Sigmoid colon (tissue), 6 donors: ENCODE measurements at regions not wholly inside any gene's neighbourhood (a gene's known extent, or its start where the extent isn't known, plus 50 kb on each side); places are given as distances from the start of the nearest gene placed in this dataset.

Source experiments
- DNase-seq: peaks from one replicate; pipeline ENCODE4 v3.0.0-alpha.2; 2019
- H3K27ac ChIP-seq, 4 donors: fragments of 200-600 bp; sonication (generic); one replicate each; pipeline ENCODE4 v1.5.1; 2016 to 2019; ENCODE audit warnings: mild to moderate bottlenecking in 1 of 4
- H3K27me3 ChIP-seq, 3 donors: fragments of 200-600 bp; sonication (generic); one replicate each; pipeline ENCODE4 v1.5.1; 2019; ENCODE audit warnings: mild to moderate bottlenecking in 1 of 3
- H3K36me3 ChIP-seq, 4 donors: fragments of 200-600 bp; sonication (generic); one replicate each; pipeline ENCODE4 v1.5.1; 2016 to 2019
- H3K4me1 ChIP-seq, 4 donors: fragments of 200-600 bp; sonication (generic); one replicate each; pipeline ENCODE4 v1.5.1; 2017 to 2019
- H3K4me3 ChIP-seq, 4 donors: fragments of 200-600 bp; sonication (generic); one replicate each; pipeline ENCODE4 v1.5.1; 2017 to 2019; ENCODE audit warnings: mild to moderate bottlenecking in 2 of 4, moderate library complexity in 1 of 4
- H3K9me3 ChIP-seq, 4 donors: fragments of 200-600 bp in 3 of 4; sonication (generic) in 3 of 4; one replicate each; pipeline versions ENCODE4 v1.5.1 to v1.6.1; 2013 to 2019
- CTCF ChIP-seq, 4 experiments: fragments of 450-650 bp in 3 of 4; fragments of 200-600 bp in 1 of 4; IDR thresholded peaks; one replicate each; pipeline ENCODE4 v1.5.1; 2016 to 2019; ENCODE audit warnings: antibody characterized with exemption in 4 of 4, mild to moderate bottlenecking in 3 of 4, moderate library complexity in 2 of 4
- EP300 ChIP-seq, 4 donors: sonication (generic); formaldehyde crosslinking; IDR thresholded peaks; one replicate each; pipeline ENCODE4 v1.6.1; 2017; ENCODE audit warnings: antibody characterized with exemption in 4 of 4
- POLR2A ChIP-seq, 2 donors: fragments of 450-650 bp; IDR thresholded peaks; one replicate each; pipeline ENCODE4 v1.6.1; 2016; ENCODE audit warnings: antibody characterized with exemption in 2 of 2, mild to moderate bottlenecking in 2 of 2, moderate library complexity in 2 of 2
- POLR2AphosphoS5 ChIP-seq, 4 donors: sonication (generic); formaldehyde crosslinking; IDR thresholded peaks; one replicate each; pipeline ENCODE4 v1.6.1; 2017; ENCODE audit warnings: antibody characterized with exemption in 4 of 4
- WGBS, 2 donors: extraction: QIAGEN DNeasy Blood & Tissue Kit; methylation state at CpG; one replicate each; pipeline ENCODE4 v1.1.7; 2013; 5-methylcytosine and 5-hydroxymethylcytosine counted together
- intact Hi-C: fragments of 100-400 bp; cut with DNase I; formaldehyde crosslinking; loops from one replicate; pipeline ENCODE4 v1.15.1; 2023
- donor health status: healthy with polysubstance abuse.
- donor health status: healthy.

GRCh38 chr10:6972226-6972625 is 392.1 kb upstream of the PRKCQ start:
- Histone ChIP-seq H3K36me3 (no peaks in the 10 kb centered on the region), H3K27ac (no peak overlapping the region), H3K4me3 (no peak overlapping the region), H3K27me3 (no peaks in the 10 kb centered on the region), H3K9me3 (no peaks in the 10 kb centered on the region), H3K4me1 (no peaks in the 10 kb centered on the region)
- 72 to 74% methylated on average over 6 of the region's 6 CpGs for WGBS, 2 donors
- TF ChIP-seq POLR2AphosphoS5 (IDR thresholded peaks at IDR 0.05) (no peak), EP300 (IDR thresholded peaks at IDR 0.05) (no peak), POLR2A (IDR thresholded peaks at IDR 0.05) (no peak), CTCF (IDR thresholded peaks at IDR 0.05) (no peak)
- intact Hi-C loops, result no loop called here
- DNase-seq, result no peak

DNA sequence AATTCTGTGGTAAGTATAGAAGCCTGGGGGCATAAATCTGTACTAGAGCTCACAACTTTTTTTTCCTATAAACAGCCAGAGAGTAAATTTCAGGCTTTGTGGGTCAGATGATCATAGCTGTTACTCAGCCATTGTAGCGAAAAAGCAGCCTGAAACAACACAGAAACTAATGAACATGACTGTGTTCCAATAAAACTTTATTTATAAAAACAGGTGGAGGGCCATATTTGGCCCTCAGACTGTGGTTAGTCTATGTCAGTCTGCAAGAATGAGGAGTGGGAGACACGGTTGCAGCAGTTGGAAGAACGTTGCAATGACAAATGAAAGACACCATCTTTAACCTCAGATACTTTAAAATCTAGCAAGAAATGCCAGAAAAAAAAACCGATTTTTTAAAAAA is 389.6 kb upstream of the PRKCQ start:
- no peaks in the 10 kb centered on the region for H3K27me3 ChIP-seq
- WGBS, 2 donors, result 58 to 84% methylated on average over 4 of the region's 4 CpGs
- H3K27ac ChIP-seq, result no peak overlapping the region
- TF ChIP-seq POLR2A (IDR thresholded peaks at IDR 0.05) (no peak), EP300 (IDR thresholded peaks at IDR 0.05) (no peak), CTCF (IDR thresholded peaks at IDR 0.05) (no peak), POLR2AphosphoS5 (IDR thresholded peaks at IDR 0.05) (no peak)
- no peaks in the 10 kb centered on the region for H3K4me1 ChIP-seq
- no peak for DNase-seq
- no peaks in the 10 kb centered on the region for H3K9me3 ChIP-seq
- H3K4me3 ChIP-seq, result no peak overlapping the region
- intact Hi-C loops, result no loop called here
- no peaks in the 10 kb centered on the region for H3K36me3 ChIP-seq

- 78 to 86% methylated on average over 4 of the region's 4 CpGs for WGBS, 2 donors
- H3K27ac ChIP-seq, result no peak overlapping the region
These were observed 384.5 kb upstream of the PRKCQ start for GRCh38 chr10:6964543-6964942.

GRCh38 chr10:6962576-6962975 is 382.5 kb upstream of the PRKCQ start:
- H3K36me3 ChIP-seq, result no peaks in the 10 kb centered on the region
- no peaks in the 10 kb centered on the region for H3K27me3 ChIP-seq
- H3K9me3 ChIP-seq, result no peaks in the 10 kb centered on the region
- WGBS, 2 donors, result 75 to 84% methylated on average over 6 of the region's 6 CpGs
- no peaks in the 10 kb centered on the region for H3K4me1 ChIP-seq
- intact Hi-C loops, result no loop called here
- no peak overlapping the region for H3K27ac ChIP-seq
- no peak overlapping the region for H3K4me3 ChIP-seq
- DNase-seq, result no peak
- TF ChIP-seq POLR2A (IDR thresholded peaks at IDR 0.05) (no peak), POLR2AphosphoS5 (IDR thresholded peaks at IDR 0.05) (no peak), EP300 (IDR thresholded peaks at IDR 0.05) (no peak), CTCF (IDR thresholded peaks at IDR 0.05) (no peak)

More at GRCh38 chr10:6964543-6964942, 384.5 kb upstream of the PRKCQ start:
- Histone ChIP-seq H3K36me3 (no peaks in the 10 kb centered on the region), H3K4me3 (no peak overlapping the region), H3K4me1 (no peaks in the 10 kb centered on the region), H3K27me3 (no peaks in the 10 kb centered on the region), H3K9me3 (no peaks in the 10 kb centered on the region)
- intact Hi-C loops, result no loop called here
- TF ChIP-seq POLR2AphosphoS5 (IDR thresholded peaks at IDR 0.05) (no peak), EP300 (IDR thresholded peaks at IDR 0.05) (no peak), POLR2A (IDR thresholded peaks at IDR 0.05) (no peak), CTCF (IDR thresholded peaks at IDR 0.05) (no peak)
- no peak for DNase-seq

DNA sequence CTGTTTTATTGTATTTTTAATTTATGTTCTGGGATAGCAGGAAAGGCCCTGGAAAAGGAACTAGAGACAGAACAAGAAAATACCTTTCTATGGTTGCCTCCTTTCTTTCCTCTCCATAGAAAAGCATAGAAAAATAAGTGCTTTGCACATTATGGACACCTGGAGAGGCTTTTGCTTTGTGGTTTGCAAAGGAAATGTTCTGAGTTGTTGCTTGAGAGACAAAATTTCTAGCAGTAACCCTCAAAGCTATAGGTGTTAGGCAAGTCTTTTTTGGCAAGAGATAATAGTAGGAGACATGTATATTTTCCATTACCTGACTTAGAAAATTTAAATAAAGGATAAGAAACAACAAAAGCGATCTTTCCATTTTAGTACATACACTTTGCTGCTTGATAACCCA is 378.6 kb upstream of the PRKCQ start:
- H3K27ac ChIP-seq, result no peak overlapping the region
- H3K9me3 ChIP-seq, result no peaks in the 10 kb centered on the region
- no peaks in the 10 kb centered on the region for H3K27me3 ChIP-seq
- WGBS, 2 donors, result 72 to 96% methylated on average over 1 of the region's 1 CpG
- H3K4me3 ChIP-seq, result no peak overlapping the region
- H3K36me3 ChIP-seq, result no peaks in the 10 kb centered on the region
- intact Hi-C loops, result no loop called here
- no peak for TF ChIP-seq CTCF (IDR thresholded peaks at IDR 0.05)
- no peak for TF ChIP-seq POLR2AphosphoS5 (IDR thresholded peaks at IDR 0.05)
- TF ChIP-seq EP300 (IDR thresholded peaks at IDR 0.05), result no peak
- TF ChIP-seq POLR2A (IDR thresholded peaks at IDR 0.05), result no peak
- no peak for DNase-seq
- peaks cover 0 to 2% (median 2%) of the 10 kb centered on the region in 4 donors for H3K4me1 ChIP-seq
